DOHH2 (cell line): ENCODE measurements at regions not wholly inside any gene's neighbourhood (a gene's known extent, or its start where the extent isn't known, plus 50 kb on each side); places are given as distances from the start of the nearest gene placed in this dataset.

Experiments used
- CTCF ChIP-seq: fragments of 200-600 bp; sonication (generic); IDR thresholded peaks from one replicate; pipeline ENCODE4 v1.5.1; 2014; ENCODE audit warnings: antibody characterized with exemption, mild to moderate bottlenecking, low read depth, low read length; ENCODE audit not compliant: poor library complexity, severe bottlenecking
- EZH2phosphoT487 ChIP-seq: fragments of 200-600 bp; sonication (generic); IDR thresholded peaks from 2 replicates; pipeline ENCODE4 v1.6.1; 2017; ENCODE audit warnings: borderline replicate concordance, mild to moderate bottlenecking, antibody characterized with exemption, low read length, moderate library complexity, mixed read lengths

GRCh38 chr1:221337106-221337505, 404.8 kb downstream of the DUSP10 start:
- TF ChIP-seq CTCF, result no peak
- no peak for TF ChIP-seq EZH2phosphoT487
